HG02938 (cell line): ENCODE measurements at regions not wholly inside any gene's neighbourhood (a gene's known extent, or its start where the extent isn't known, plus 50 kb on each side); places are given as distances from the start of the nearest gene placed in this dataset.

ENCODE experiments used
- ATAC-seq: cut with Tn5 transposase; IDR thresholded peaks from one replicate; pipeline ENCODE4 v1.9.1; 2021; ENCODE audit warnings: mild to moderate bottlenecking, moderate library complexity; ENCODE audit not compliant: unreplicated experiment

GRCh38 chr1:38326856-38327255, 280.3 kb upstream of the POU3F1 start:
- ATAC-seq = no peak

- no peak for ATAC-seq
These were observed 279.5 kb upstream of the POU3F1 start for GRCh38 chr1:38326135-38326534.

DNA sequence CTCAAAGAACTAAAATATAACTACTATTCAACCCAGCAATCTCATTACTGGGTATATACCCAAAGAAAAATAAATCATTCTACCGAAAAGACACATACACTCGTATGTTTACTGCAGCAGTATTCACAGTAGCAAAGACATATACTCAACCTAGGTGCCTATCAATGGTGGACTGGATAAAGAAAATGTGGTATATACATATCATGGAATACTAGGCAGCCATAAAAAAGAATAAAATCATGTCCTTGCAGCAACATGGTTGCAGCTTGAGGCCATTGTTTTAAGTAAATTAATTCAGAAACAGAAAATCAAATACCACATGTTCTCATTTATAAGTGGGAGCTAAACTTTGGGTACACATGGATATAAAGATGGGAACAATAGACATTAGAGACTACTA, 266.2 kb upstream of the POU3F1 start:
- ATAC-seq = no peak

DNA sequence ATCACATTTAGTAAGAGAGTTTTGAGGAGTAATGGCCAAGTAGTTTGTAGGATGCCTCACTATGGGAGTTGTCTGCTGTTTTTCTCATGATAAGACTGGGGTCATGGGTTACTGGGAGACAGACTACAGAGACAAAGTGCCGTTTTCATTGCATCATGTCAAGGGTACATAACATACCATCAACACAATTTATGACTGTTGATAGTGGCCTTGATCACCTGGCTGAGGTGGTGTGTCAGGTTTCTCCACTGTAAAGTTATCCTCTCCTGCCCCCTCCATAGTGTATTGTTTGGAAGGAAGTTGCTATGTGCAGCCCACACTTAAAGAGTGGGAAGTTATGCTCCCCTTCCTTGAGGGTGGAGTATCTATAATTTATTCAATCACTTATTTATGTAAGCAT, 263.5 kb upstream of the POU3F1 start:
- no peak for ATAC-seq

GRCh38 chr1:38308780-38309179, 262.2 kb upstream of the POU3F1 start:
- ATAC-seq = no peak

DNA sequence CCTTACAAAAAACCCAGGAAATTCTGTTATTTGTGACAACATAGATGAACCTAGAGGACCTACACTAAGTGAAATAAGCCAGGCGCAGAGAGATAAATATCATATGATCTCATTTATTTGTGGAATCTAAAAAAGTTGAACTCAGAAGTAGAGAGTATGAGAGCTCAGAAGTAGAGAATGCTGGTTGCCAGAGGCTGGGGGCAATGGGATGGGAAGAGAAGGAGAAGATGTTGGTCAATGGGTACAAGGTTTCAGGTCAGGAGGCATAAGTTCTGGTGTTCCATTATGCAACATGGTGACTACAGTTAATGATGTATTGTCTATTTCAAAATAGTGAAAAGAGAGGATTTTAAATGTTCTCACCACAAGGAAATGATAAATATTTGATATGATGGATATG, 259.1 kb upstream of the POU3F1 start:
- ATAC-seq = no peak

DNA sequence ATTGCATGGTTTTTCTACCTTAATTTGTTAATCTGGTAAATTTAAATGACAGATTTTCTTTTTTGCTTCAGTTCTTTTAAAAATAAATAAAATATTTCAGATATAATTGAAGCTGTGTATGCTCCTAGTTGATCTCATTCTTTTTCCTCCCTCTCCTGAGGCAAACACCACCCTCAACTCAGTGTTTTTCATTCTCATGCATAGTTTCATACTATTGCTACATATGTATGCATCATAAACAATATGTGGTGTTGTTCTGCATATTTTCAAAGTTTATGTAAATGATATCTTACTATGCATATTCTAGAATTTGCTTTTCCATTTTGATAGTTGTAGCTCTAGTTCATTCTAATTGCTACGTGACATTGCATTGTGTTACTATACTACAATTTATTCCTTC, 257.2 kb upstream of the POU3F1 start:
- no peak for ATAC-seq

- no peak for ATAC-seq
These were observed 254.4 kb upstream of the POU3F1 start for GRCh38 chr1:38301040-38301439.

- ATAC-seq = no peak
These were observed 254.0 kb upstream of the POU3F1 start for GRCh38 chr1:38300616-38301015.

GRCh38 chr1:38297842-38298241, 251.2 kb upstream of the POU3F1 start:
- no peak for ATAC-seq

GRCh38 chr1:38297246-38297645, 250.7 kb upstream of the POU3F1 start:
- ATAC-seq = no peak

- no peak for ATAC-seq
These were observed 249.5 kb upstream of the POU3F1 start for GRCh38 chr1:38296047-38296446.

DNA sequence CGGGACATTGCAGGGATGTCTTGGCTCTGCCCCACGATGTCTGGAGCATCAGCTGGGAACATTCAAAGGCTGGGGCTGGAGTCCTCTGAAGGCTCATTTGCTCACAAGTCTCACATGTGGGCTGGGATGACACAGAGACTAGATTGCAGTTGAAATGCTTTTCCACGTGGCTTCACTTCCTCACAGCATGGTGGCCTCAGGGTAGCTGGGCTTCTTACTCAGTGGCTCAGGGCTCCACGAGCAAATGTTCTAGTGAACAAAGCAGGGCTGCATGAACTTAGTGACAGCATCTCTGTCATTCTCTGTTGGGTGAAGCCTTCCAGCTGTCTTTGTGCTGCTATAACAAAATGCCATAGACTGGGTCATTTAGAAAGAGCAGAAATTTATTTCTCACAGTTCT, 247.0 kb upstream of the POU3F1 start:
- ATAC-seq = no peak

GRCh38 chr1:38292969-38293368, 246.4 kb upstream of the POU3F1 start:
- no peak for ATAC-seq

DNA sequence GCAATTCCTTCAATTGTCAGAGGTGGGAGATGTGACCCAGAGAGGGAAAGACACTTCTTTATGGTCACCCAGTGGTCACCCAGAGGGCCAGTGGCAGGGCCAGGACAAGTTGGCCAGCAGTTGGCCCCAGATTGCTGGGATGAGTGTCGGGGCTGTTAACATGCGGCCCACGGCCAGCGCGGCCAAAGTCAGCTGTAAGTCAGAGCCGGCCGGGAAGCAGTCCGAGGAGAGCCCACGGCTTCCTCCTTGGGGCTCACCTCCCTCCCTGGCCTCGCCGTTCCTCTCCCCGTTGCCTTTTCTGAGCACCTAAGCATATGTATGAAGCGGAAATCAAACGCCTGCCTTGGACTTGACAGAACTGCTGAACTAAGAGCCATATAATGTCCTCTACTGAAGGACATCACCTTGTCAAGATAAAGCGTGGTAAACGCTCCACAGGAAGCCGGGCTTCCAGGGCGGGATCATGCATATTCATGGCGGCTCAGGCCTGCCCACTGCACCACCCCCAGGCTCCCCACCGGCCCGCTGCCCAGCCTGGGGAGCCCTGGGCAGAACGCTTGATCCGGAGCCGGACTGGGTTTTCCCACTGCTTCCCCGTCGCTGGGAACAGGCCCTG, 245.4 kb upstream of the POU3F1 start:
- no peak for ATAC-seq

DNA sequence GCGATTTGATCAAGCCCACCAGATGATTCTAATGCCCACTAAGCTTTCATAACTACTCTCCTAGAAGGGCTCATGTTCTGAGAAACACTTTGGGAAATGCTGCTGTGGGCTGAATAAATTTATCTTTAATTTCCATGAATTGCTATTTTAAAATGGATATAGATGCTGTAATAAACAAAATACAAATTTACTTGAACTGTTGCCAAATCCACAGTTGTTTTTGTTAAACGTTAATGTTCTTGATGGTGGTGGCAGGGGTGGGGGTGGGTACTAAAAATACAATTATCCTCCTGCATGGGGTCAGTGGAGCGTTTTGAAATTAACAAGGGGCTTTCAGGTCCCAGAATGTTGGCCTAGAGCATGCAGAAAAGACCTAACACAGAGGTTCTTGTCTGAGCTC, 244.7 kb upstream of the POU3F1 start:
- no peak for ATAC-seq

- ATAC-seq = no peak
These were observed 242.4 kb upstream of the POU3F1 start for GRCh38 chr1:38289034-38289433.

DNA sequence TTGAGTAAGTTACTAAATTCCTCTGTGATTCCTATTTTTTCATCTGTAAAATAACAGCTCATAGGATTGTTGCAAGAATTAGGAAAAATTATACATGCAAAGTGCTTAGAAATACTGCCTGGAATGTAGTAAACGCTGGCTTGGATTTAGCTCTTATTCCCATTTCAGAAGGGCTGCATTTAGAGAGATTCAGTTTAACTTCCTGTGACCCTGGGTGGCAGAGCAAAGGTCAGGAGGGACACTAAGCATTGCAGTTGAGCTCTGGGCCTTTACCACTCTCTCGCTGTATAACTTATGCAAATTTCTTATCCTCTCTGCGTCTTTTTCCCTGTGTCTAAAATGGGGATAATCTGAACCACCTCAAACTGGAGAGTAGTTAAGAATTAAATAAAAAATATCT, 241.0 kb upstream of the POU3F1 start:
- no peak for ATAC-seq

DNA sequence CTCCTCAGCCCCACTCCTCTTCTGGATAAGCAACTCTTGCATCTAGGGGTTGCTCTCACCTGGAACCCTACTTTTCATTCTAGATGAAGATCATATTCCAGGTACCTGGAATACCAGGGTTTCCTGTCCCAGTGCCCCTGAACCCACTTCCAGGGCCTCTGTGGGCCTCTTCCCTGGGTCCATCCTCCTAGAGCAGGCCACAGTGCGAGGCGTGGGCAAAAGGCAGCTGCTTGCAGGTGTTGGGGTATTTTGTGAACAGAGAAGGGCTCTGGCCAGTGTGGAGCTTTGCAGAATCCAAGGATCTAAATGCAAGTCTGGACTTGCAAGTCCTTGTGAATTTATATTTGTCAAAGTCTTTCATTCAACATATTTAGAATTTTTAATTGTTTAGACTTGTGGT, 240.4 kb upstream of the POU3F1 start:
- ATAC-seq = no peak

DNA sequence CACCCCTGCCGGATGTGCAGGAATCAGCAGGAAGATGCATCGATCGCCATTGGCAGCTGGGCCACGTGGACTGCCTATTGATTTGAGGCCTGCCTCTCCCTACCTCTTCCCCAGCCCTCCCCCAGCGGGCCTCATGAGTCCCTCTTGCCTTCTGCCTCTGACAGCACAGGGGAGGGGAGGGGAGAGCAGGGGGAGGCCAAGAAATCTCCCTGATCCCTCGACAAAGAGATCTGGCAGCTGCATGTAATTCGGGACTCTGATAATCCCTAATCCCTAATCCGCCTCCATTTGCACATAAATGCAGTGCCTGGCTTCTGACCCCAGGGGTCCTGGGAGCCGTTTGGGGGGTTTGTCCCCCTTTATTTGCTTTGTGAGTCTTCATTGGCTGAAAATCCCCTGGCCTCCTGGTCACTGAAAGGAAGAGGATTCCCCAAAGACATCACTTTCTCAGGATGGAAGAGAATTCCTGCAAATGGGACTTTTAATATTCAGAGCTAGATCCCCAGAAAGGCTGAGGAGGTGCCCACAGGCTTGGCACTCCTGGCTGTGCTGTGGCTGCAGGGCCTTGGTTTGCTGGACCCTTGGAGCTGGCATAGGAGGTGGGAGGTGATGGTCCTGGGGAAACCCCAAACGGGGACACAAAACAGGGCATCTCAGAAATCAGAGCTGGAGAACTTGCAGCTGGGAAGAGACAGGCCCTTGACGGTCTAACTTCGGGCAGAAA, 239.4 kb upstream of the POU3F1 start:
- no peak for ATAC-seq

- ATAC-seq = no peak
These were observed 238.4 kb upstream of the POU3F1 start for GRCh38 chr1:38284953-38285352.

- no peak for ATAC-seq
These were observed 237.3 kb upstream of the POU3F1 start for GRCh38 chr1:38283696-38284470.
